Superior temporal gyrus (tissue), 1 donor: ENCODE measurements at regions not wholly inside any gene's neighbourhood (a gene's known extent, or its start where the extent isn't known, plus 50 kb on each side); places are given as distances from the start of the nearest gene placed in this dataset.

Source experiments
- DNase-seq: peaks from one replicate; pipeline ENCODE4 v3.0.0-alpha.2; 2016; ENCODE audit errors: extremely low spot score

- no peak for DNase-seq
Measured at GRCh38 chr12:87165733-87166375, 863.3 kb downstream of the C12orf50 start.

GRCh38 chr12:87163122-87163521 is 866.1 kb downstream of the C12orf50 start:
- DNase-seq, result no peak

- DNase-seq, result no peak
Measured at GRCh38 chr12:87160848-87161601, 868.2 kb downstream of the C12orf50 start.

- DNase-seq, result no peak
Measured at GRCh38 chr12:87157791-87158190, 871.4 kb downstream of the C12orf50 start.

- no peak for DNase-seq
Measured at GRCh38 chr12:87155621-87156020, 873.6 kb downstream of the C12orf50 start.

- no peak for DNase-seq
Measured at GRCh38 chr12:87152841-87153528, 876.2 kb downstream of the C12orf50 start.

GRCh38 chr12:87152075-87152474 is 877.1 kb downstream of the C12orf50 start:
- DNase-seq, result no peak

GRCh38 chr12:87150969-87151662 is 878.1 kb downstream of the C12orf50 start:
- no peak for DNase-seq

GRCh38 chr12:87142342-87142741 is 886.2 kb upstream of the MGAT4C start:
- no peak for DNase-seq

GRCh38 chr12:87141091-87141490 is 884.9 kb upstream of the MGAT4C start:
- no peak for DNase-seq

GRCh38 chr12:87140262-87140661 is 884.1 kb upstream of the MGAT4C start:
- no peak for DNase-seq

- DNase-seq, result no peak
Measured at GRCh38 chr12:87137220-87137619, 881.0 kb upstream of the MGAT4C start.

GRCh38 chr12:87136330-87136976 is 880.3 kb upstream of the MGAT4C start:
- DNase-seq, result no peak

- DNase-seq, result peak; percentile 54
Measured at GRCh38 chr12:87127272-87127671, 871.1 kb upstream of the MGAT4C start.

- DNase-seq, result no peak
Measured at GRCh38 chr12:87121896-87122295, 865.7 kb upstream of the MGAT4C start.

- no peak for DNase-seq
Measured at GRCh38 chr12:87120440-87120839, 864.2 kb upstream of the MGAT4C start.

- DNase-seq, result no peak
Measured at GRCh38 chr12:87119713-87120112, 863.5 kb upstream of the MGAT4C start.

GRCh38 chr12:87117526-87117925 is 861.3 kb upstream of the MGAT4C start:
- DNase-seq, result no peak

GRCh38 chr12:87116780-87117179 is 860.6 kb upstream of the MGAT4C start:
- DNase-seq, result peak; percentile 42

GRCh38 chr12:87112571-87113345 is 856.6 kb upstream of the MGAT4C start:
- DNase-seq, result no peak

- no peak for DNase-seq
Measured at GRCh38 chr12:87107766-87108165, 851.6 kb upstream of the MGAT4C start.
